Effector memory CD8-positive, alpha-beta T cell (primary cell): ENCODE measurements at regions not wholly inside any gene's neighbourhood (a gene's known extent, or its start where the extent isn't known, plus 50 kb on each side); places are given as distances from the start of the nearest gene placed in this dataset.

ENCODE experiments used
- ATAC-seq: fragments of 150-1000 bp; cut with Tn5 transposase; replicated peaks from 2 replicates; pipeline ENCODE4 v1.10.0; 2021; ENCODE audit warnings: mild to moderate bottlenecking, moderate library complexity
- DNase-seq, 3 experiments: peaks; one replicate each; pipeline ENCODE4 v3.0.0; 2021
- H3K27ac Mint-ChIP-seq, 2 donors: one replicate each; pipeline ENCODE4 v1.8.0; 2022; ENCODE audit warnings: mild to moderate bottlenecking in 2 of 2, mixed read lengths in 2 of 2, moderate library complexity in 2 of 2
- H3K27me3 Mint-ChIP-seq, 2 donors: one replicate each; pipeline ENCODE4 v1.8.0; 2022; ENCODE audit warnings: mixed read lengths in 2 of 2
- H3K36me3 Mint-ChIP-seq: one replicate; pipeline ENCODE4 v1.8.0; 2022; ENCODE audit warnings: mild to moderate bottlenecking, moderate library complexity, mixed read lengths; ENCODE audit not compliant: insufficient read depth
- H3K4me1 Mint-ChIP-seq, 2 donors: one replicate each; pipeline ENCODE4 v1.8.0; 2022; ENCODE audit warnings: low read depth in 2 of 2, mixed read lengths in 2 of 2
- H3K4me3 Mint-ChIP-seq, 2 donors: one replicate each; pipeline ENCODE4 v1.8.0; 2022; ENCODE audit warnings: mild to moderate bottlenecking in 2 of 2, mixed read lengths in 2 of 2, moderate library complexity in 2 of 2
- H3K9me3 Mint-ChIP-seq, 2 donors: one replicate each; pipeline ENCODE4 v1.8.0; 2022; ENCODE audit warnings: mixed read lengths in 2 of 2

GRCh38 chr11:122358292-122358691 lies 242.3 kb upstream of the BLID start:
- H3K27me3 Mint-ChIP-seq: no peaks in the 10 kb centered on the region
- no peak for ATAC-seq
- no peaks in the 10 kb centered on the region for H3K4me1 Mint-ChIP-seq

GRCh38 chr11:122355968-122356367 lies 240.0 kb upstream of the BLID start:
- H3K27me3 Mint-ChIP-seq: no peaks in the 10 kb centered on the region
- peaks cover 2 to 6% of the 10 kb centered on the region in 2 donors for H3K9me3 Mint-ChIP-seq
- H3K4me1 Mint-ChIP-seq: no peaks in the 10 kb centered on the region
- DNase-seq: no peak
- ATAC-seq: no peak
- H3K4me3 Mint-ChIP-seq: no peak overlapping the region
- H3K27ac Mint-ChIP-seq: no peak overlapping the region
- H3K36me3 Mint-ChIP-seq: no peaks in the 10 kb centered on the region

More at GRCh38 chr11:122358292-122358691, 242.3 kb upstream of the BLID start:
- no peak overlapping the region for H3K27ac Mint-ChIP-seq
- no peaks in the 10 kb centered on the region for H3K36me3 Mint-ChIP-seq
- peaks cover 2 to 6% of the 10 kb centered on the region in 2 donors for H3K9me3 Mint-ChIP-seq
- H3K4me3 Mint-ChIP-seq: no peak overlapping the region
- no peak for DNase-seq

GRCh38 chr11:122354025-122354697 lies 238.1 kb upstream of the BLID start:
- Mint-ChIP-seq H3K27me3 (peaks cover 0 to 9% of the 10 kb centered on the region in 2 donors), H3K36me3 (no peaks in the 10 kb centered on the region), H3K4me3 (no peak overlapping the region), H3K27ac (no peak overlapping the region), H3K9me3 (peaks cover 2 to 6% of the 10 kb centered on the region in 2 donors), H3K4me1 (no peaks in the 10 kb centered on the region)
- ATAC-seq: no peak
- DNase-seq: no peak

GRCh38 chr11:122353561-122353960 lies 237.5 kb upstream of the BLID start:
- no peak overlapping the region for H3K27ac Mint-ChIP-seq
- no peak overlapping the region for H3K4me3 Mint-ChIP-seq
- H3K36me3 Mint-ChIP-seq: no peaks in the 10 kb centered on the region
- no peaks in the 10 kb centered on the region for H3K4me1 Mint-ChIP-seq
- ATAC-seq: no peak
- peaks cover 2 to 6% of the 10 kb centered on the region in 2 donors for H3K9me3 Mint-ChIP-seq
- no peak for DNase-seq
- peaks cover 0 to 9% of the 10 kb centered on the region in 2 donors for H3K27me3 Mint-ChIP-seq

GRCh38 chr11:122348659-122349409 lies 232.8 kb upstream of the BLID start:
- Mint-ChIP-seq H3K27me3 (peaks cover 0 to 9% of the 10 kb centered on the region in 2 donors), H3K9me3 (no peaks in the 10 kb centered on the region), H3K4me1 (no peaks in the 10 kb centered on the region), H3K36me3 (peaks cover 2% of the 10 kb centered on the region), H3K27ac (no peak overlapping the region), H3K4me3 (no peak overlapping the region)
- ATAC-seq (no peak), DNase-seq (no peak)

GRCh38 chr11:122346006-122346405 lies 230.0 kb upstream of the BLID start:
- DNase-seq (no peak), ATAC-seq (no peak)
- H3K4me3 Mint-ChIP-seq: no peak overlapping the region
- peaks cover 5% of the 10 kb centered on the region for H3K36me3 Mint-ChIP-seq
- H3K27me3 Mint-ChIP-seq: peaks cover 0 to 9% of the 10 kb centered on the region in 2 donors
- H3K4me1 Mint-ChIP-seq: no peaks in the 10 kb centered on the region
- H3K9me3 Mint-ChIP-seq: no peaks in the 10 kb centered on the region
- no peak overlapping the region for H3K27ac Mint-ChIP-seq

GRCh38 chr11:122345586-122345985 lies 229.6 kb upstream of the BLID start:
- H3K36me3 Mint-ChIP-seq: peaks cover 5% of the 10 kb centered on the region
- no peaks in the 10 kb centered on the region for H3K4me1 Mint-ChIP-seq
- ATAC-seq (no peak), DNase-seq (no peak)
- no peak overlapping the region for H3K27ac Mint-ChIP-seq
- no peaks in the 10 kb centered on the region for H3K9me3 Mint-ChIP-seq
- peaks cover 0 to 9% of the 10 kb centered on the region in 2 donors for H3K27me3 Mint-ChIP-seq
- no peak overlapping the region for H3K4me3 Mint-ChIP-seq

GRCh38 chr11:122344215-122344614 lies 228.2 kb upstream of the BLID start:
- no peak overlapping the region for H3K4me3 Mint-ChIP-seq
- ATAC-seq (no peak), DNase-seq (no peak)
- no peaks in the 10 kb centered on the region for H3K4me1 Mint-ChIP-seq
- H3K9me3 Mint-ChIP-seq: peaks cover 0 to 2% of the 10 kb centered on the region in 2 donors
- no peak overlapping the region for H3K27ac Mint-ChIP-seq
- H3K27me3 Mint-ChIP-seq: peaks cover 0 to under 1% of the 10 kb centered on the region in 2 donors
- peaks cover 5% of the 10 kb centered on the region for H3K36me3 Mint-ChIP-seq

GRCh38 chr11:122343210-122343609 lies 227.2 kb upstream of the BLID start:
- Mint-ChIP-seq H3K27ac (no peak overlapping the region), H3K9me3 (peaks cover 0 to 2% of the 10 kb centered on the region in 2 donors), H3K27me3 (peaks cover 0 to 7% of the 10 kb centered on the region in 2 donors), H3K4me1 (no peaks in the 10 kb centered on the region), H3K36me3 (peaks cover 3% of the 10 kb centered on the region), H3K4me3 (no peak overlapping the region)
- ATAC-seq: no peak
- no peak for DNase-seq

GRCh38 chr11:122342089-122342744 lies 226.2 kb upstream of the BLID start:
- ATAC-seq (no peak), DNase-seq (no peak)
- Mint-ChIP-seq H3K36me3 (peaks cover 3% of the 10 kb centered on the region), H3K27me3 (peaks cover 0 to 7% of the 10 kb centered on the region in 2 donors), H3K4me3 (no peak overlapping the region), H3K4me1 (no peaks in the 10 kb centered on the region), H3K9me3 (peaks cover 0 to 2% of the 10 kb centered on the region in 2 donors), H3K27ac (no peak overlapping the region)

GRCh38 chr11:122341477-122341876 lies 225.5 kb upstream of the BLID start:
- ATAC-seq: no peak
- H3K9me3 Mint-ChIP-seq: peaks cover 0 to 2% of the 10 kb centered on the region in 2 donors
- H3K4me3 Mint-ChIP-seq: no peak overlapping the region
- H3K27me3 Mint-ChIP-seq: peaks cover 0 to 7% of the 10 kb centered on the region in 2 donors
- DNase-seq: no peak
- no peak overlapping the region for H3K27ac Mint-ChIP-seq
- no peaks in the 10 kb centered on the region for H3K4me1 Mint-ChIP-seq
- peaks cover 3% of the 10 kb centered on the region for H3K36me3 Mint-ChIP-seq

GRCh38 chr11:122340607-122341290 lies 224.7 kb upstream of the BLID start:
- ATAC-seq (no peak), DNase-seq (no peak)
- Mint-ChIP-seq H3K27ac (no peak overlapping the region), H3K36me3 (peaks cover 3% of the 10 kb centered on the region), H3K9me3 (peaks cover 0 to 2% of the 10 kb centered on the region in 2 donors), H3K27me3 (peaks cover 0 to 7% of the 10 kb centered on the region in 2 donors), H3K4me1 (no peaks in the 10 kb centered on the region), H3K4me3 (no peak overlapping the region)

GRCh38 chr11:122339436-122340060 lies 223.5 kb upstream of the BLID start:
- Mint-ChIP-seq H3K4me1 (no peaks in the 10 kb centered on the region), H3K27me3 (peaks cover 0 to 8% of the 10 kb centered on the region in 2 donors), H3K27ac (no peak overlapping the region), H3K9me3 (peaks cover 0 to 2% of the 10 kb centered on the region in 2 donors), H3K36me3 (peaks cover 3% of the 10 kb centered on the region), H3K4me3 (no peak overlapping the region)
- DNase-seq: no peak
- no peak for ATAC-seq
